Left lung (tissue), 4 donors: ENCODE measurements at regions not wholly inside any gene's neighbourhood (a gene's known extent, or its start where the extent isn't known, plus 50 kb on each side); places are given as distances from the start of the nearest gene placed in this dataset.

Source experiments
- ATAC-seq: fragments of 200-7000 bp; cut with Tn5 transposase; one replicate; pipeline ENCODE4 v1.9.1; 2020; ENCODE audit warnings: moderate library complexity
- DNase-seq, 4 donors: peaks; one replicate each; pipeline ENCODE4 v3.0.0-alpha.2; 2013 to 2020
- H3K27ac ChIP-seq, 2 donors: fragments of 200-600 bp; sonication (generic) in 1 of 2; one replicate each; pipeline versions ENCODE4 v1.5.0 to v1.8.0; 2020 to 2021
- H3K27me3 ChIP-seq, 2 donors: fragments of 200-600 bp; sonication (generic) in 1 of 2; one replicate each; pipeline versions ENCODE4 v1.5.0 to v1.8.0; 2020 to 2021
- H3K36me3 ChIP-seq, 2 donors: fragments of 200-600 bp; sonication (generic) in 1 of 2; one replicate each; pipeline versions ENCODE4 v1.5.0 to v1.8.0; 2020 to 2021
- H3K4me1 ChIP-seq, 2 donors: fragments of 200-600 bp; one replicate each; pipeline ENCODE4 v1.8.0; 2021
- H3K4me3 ChIP-seq, 2 donors: fragments of 200-600 bp; sonication (generic) in 1 of 2; one replicate each; pipeline versions ENCODE4 v1.5.0 to v1.8.0; 2020 to 2021; ENCODE audit warnings: mild to moderate bottlenecking in 1 of 2
- H3K9me3 ChIP-seq, 2 donors: fragments of 200-600 bp; sonication (generic) in 1 of 2; one replicate each; pipeline versions ENCODE4 v1.5.0 to v1.8.0; 2020 to 2021
- intact Hi-C, 2 donors: fragments of 100-400 bp; cut with DNase I; formaldehyde crosslinking; loops; one replicate each; pipeline versions ENCODE4 v1.11.2 to v1.14.2; 2022
- TF ChIP-seq, protein P1 (sequence below), 2 donors: fragments of 200-600 bp; sonication (generic) in 1 of 2; IDR thresholded peaks; one replicate each; pipeline versions ENCODE4 v1.5.0 to v1.8.0; 2021; ENCODE audit warnings: antibody characterized with exemption in 2 of 2
- donor health status: DM: no; HTN: yes; CAD: no.
- donor health status: DM: no; HTN: no; CAD: no.

- no peaks in the 10 kb centered on the region for H3K27me3 ChIP-seq
- TF ChIP-seq, protein P1, sequence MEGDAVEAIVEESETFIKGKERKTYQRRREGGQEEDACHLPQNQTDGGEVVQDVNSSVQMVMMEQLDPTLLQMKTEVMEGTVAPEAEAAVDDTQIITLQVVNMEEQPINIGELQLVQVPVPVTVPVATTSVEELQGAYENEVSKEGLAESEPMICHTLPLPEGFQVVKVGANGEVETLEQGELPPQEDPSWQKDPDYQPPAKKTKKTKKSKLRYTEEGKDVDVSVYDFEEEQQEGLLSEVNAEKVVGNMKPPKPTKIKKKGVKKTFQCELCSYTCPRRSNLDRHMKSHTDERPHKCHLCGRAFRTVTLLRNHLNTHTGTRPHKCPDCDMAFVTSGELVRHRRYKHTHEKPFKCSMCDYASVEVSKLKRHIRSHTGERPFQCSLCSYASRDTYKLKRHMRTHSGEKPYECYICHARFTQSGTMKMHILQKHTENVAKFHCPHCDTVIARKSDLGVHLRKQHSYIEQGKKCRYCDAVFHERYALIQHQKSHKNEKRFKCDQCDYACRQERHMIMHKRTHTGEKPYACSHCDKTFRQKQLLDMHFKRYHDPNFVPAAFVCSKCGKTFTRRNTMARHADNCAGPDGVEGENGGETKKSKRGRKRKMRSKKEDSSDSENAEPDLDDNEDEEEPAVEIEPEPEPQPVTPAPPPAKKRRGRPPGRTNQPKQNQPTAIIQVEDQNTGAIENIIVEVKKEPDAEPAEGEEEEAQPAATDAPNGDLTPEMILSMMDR (IDR thresholded peaks at IDR 0.05) = no peak
- intact Hi-C loops = no loop called here
- H3K4me3 ChIP-seq = no peak overlapping the region
- ATAC-seq (peak; percentile 80), DNase-seq (peak in 1 of 4 donors; percentile 66)
- no peak overlapping the region for H3K27ac ChIP-seq
- H3K36me3 ChIP-seq = no peaks in the 10 kb centered on the region
- H3K4me1 ChIP-seq = no peaks in the 10 kb centered on the region
- no peaks in the 10 kb centered on the region for H3K9me3 ChIP-seq
Measured at GRCh38 chr9:86580688-86581087, 226.5 kb upstream of the TUT7 start.

- H3K27me3 ChIP-seq = no peaks in the 10 kb centered on the region
- no peaks in the 10 kb centered on the region for H3K4me1 ChIP-seq
- no peak overlapping the region for H3K4me3 ChIP-seq
- intact Hi-C loops = no loop called here
- DNase-seq = no peak
- no peaks in the 10 kb centered on the region for H3K36me3 ChIP-seq
- H3K9me3 ChIP-seq = no peaks in the 10 kb centered on the region
- TF ChIP-seq, protein P1 (IDR thresholded peaks at IDR 0.05) = no peak
- ATAC-seq = no peak
- H3K27ac ChIP-seq = no peak overlapping the region
Measured at GRCh38 chr9:86578722-86579121, 224.5 kb upstream of the TUT7 start.

DNA sequence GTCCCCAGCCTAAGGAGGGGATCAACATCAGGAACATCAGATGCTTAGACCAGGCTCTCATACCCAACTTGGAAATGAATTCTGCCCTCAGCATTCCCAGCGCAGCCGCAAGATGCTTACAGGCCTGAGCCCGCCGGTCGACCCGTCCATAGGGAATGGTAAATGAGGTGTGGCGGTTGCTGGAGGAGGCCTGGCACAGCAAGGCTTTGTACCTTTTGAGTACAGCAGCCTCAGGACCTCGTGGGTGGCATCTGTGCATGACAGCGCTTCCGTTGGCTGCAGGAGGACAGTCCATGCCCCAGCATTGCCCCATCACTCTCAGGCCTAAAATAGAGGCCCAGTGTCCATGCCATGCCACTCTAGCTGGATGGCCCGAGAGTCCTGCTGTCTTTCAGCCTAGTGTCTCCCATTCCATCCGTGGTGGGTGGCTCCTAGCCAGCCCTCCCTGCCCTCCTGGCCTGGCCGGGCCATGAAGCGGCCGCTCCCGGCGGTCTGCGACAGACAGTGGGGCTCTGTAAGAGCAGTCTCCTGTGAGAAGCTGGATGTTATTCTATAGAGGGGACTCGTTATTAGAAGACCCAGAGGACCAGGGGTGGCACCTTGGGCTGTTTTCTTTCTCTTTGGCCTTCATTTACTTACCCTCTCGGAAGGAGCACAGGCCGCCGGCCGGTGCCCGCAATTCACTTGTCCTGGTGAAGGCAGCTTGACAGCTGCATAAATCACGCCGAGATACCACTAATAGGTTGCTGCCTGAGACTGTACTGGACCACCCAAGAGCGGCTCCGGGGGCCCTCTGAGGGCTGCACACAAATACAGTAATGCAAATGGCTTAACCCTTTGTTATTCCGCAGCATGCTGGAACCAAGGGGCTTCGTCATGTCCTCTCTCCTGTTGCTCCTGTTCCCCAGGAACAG is 223.5 kb upstream of the TUT7 start:
- H3K27ac ChIP-seq = no peak overlapping the region
- no peaks in the 10 kb centered on the region for H3K9me3 ChIP-seq
- H3K4me1 ChIP-seq = no peaks in the 10 kb centered on the region
- no peak for ATAC-seq
- intact Hi-C loops = no loop called here
- no peaks in the 10 kb centered on the region for H3K27me3 ChIP-seq
- DNase-seq = no peak
- no peaks in the 10 kb centered on the region for H3K36me3 ChIP-seq
- TF ChIP-seq, protein P1 (IDR thresholded peaks at IDR 0.05) = no peak
- H3K4me3 ChIP-seq = no peak overlapping the region

GRCh38 chr9:86575825-86576525 is 221.8 kb upstream of the TUT7 start:
- TF ChIP-seq, protein P1 (IDR thresholded peaks at IDR 0.05) = no peak
- no peaks in the 10 kb centered on the region for H3K4me1 ChIP-seq
- H3K27ac ChIP-seq = no peak overlapping the region
- DNase-seq = no peak
- no peaks in the 10 kb centered on the region for H3K36me3 ChIP-seq
- intact Hi-C loops = no loop called here
- H3K4me3 ChIP-seq = no peak overlapping the region
- H3K27me3 ChIP-seq = no peaks in the 10 kb centered on the region
- H3K9me3 ChIP-seq = no peaks in the 10 kb centered on the region
- no peak for ATAC-seq

GRCh38 chr9:86575137-86575536 is 220.9 kb upstream of the TUT7 start:
- H3K4me3 ChIP-seq = no peak overlapping the region
- DNase-seq = no peak
- TF ChIP-seq, protein P1 (IDR thresholded peaks at IDR 0.05) = no peak
- H3K27me3 ChIP-seq = no peaks in the 10 kb centered on the region
- H3K9me3 ChIP-seq = no peaks in the 10 kb centered on the region
- ATAC-seq = no peak
- H3K27ac ChIP-seq = no peak overlapping the region
- H3K4me1 ChIP-seq = no peaks in the 10 kb centered on the region
- H3K36me3 ChIP-seq = no peaks in the 10 kb centered on the region
- intact Hi-C loops = no loop called here
